GM18499 (cell line): ENCODE measurements at regions not wholly inside any gene's neighbourhood (a gene's known extent, or its start where the extent isn't known, plus 50 kb on each side); places are given as distances from the start of the nearest gene placed in this dataset.

Experiments
- ATAC-seq: cut with Tn5 transposase; IDR thresholded peaks from one replicate; pipeline ENCODE4 v1.9.1; 2021; ENCODE audit warnings: moderate number of reproducible peaks; ENCODE audit not compliant: insufficient read depth, unreplicated experiment

GRCh38 chr16:16864536-16864935, 485.6 kb downstream of the NPIPA7 start:
- no peak for ATAC-seq

- no peak for ATAC-seq
Observed at GRCh38 chr16:16865374-16865773, 486.4 kb downstream of the NPIPA7 start.

GRCh38 chr16:16867973-16868372, 489.0 kb downstream of the NPIPA7 start:
- ATAC-seq = no peak

GRCh38 chr16:16868727-16869126, 489.8 kb downstream of the NPIPA7 start:
- no peak for ATAC-seq

GRCh38 chr16:16869746-16870145, 490.8 kb downstream of the NPIPA7 start:
- no peak for ATAC-seq

GRCh38 chr16:16871196-16871595, 492.3 kb downstream of the NPIPA7 start:
- no peak for ATAC-seq

- no peak for ATAC-seq
Observed at GRCh38 chr16:16877061-16877460, 498.1 kb downstream of the NPIPA7 start.

- ATAC-seq = no peak
Observed at GRCh38 chr16:16879567-16880251, 500.8 kb downstream of the NPIPA7 start.

- no peak for ATAC-seq
Observed at GRCh38 chr16:16881814-16882213, 502.9 kb downstream of the NPIPA7 start.

- ATAC-seq = no peak
Observed at GRCh38 chr16:16882766-16883165, 503.8 kb downstream of the NPIPA7 start.

- ATAC-seq = no peak
Observed at GRCh38 chr16:16884451-16884850, 505.5 kb downstream of the NPIPA7 start.

- ATAC-seq = no peak
Observed at GRCh38 chr16:16887193-16887592, 508.3 kb downstream of the NPIPA7 start.

GRCh38 chr16:16890964-16891363, 512.0 kb downstream of the NPIPA7 start:
- ATAC-seq = no peak

GRCh38 chr16:16904601-16905000, 525.7 kb downstream of the NPIPA7 start:
- ATAC-seq = no peak

GRCh38 chr16:16905850-16906249, 526.9 kb downstream of the NPIPA7 start:
- ATAC-seq = no peak

- no peak for ATAC-seq
Observed at GRCh38 chr16:16907089-16907488, 528.1 kb downstream of the NPIPA7 start.

- no peak for ATAC-seq
Observed at GRCh38 chr16:16908077-16908476, 529.1 kb downstream of the NPIPA7 start.

- ATAC-seq = no peak
Observed at GRCh38 chr16:16909126-16909525, 530.2 kb downstream of the NPIPA7 start.

GRCh38 chr16:16910666-16911065, 531.7 kb downstream of the NPIPA7 start:
- ATAC-seq = no peak

GRCh38 chr16:16915771-16916170, 536.8 kb downstream of the NPIPA7 start:
- no peak for ATAC-seq

- ATAC-seq = no peak
Observed at GRCh38 chr16:16917191-16917785, 538.3 kb downstream of the NPIPA7 start.

GRCh38 chr16:16923479-16923878, 544.5 kb downstream of the NPIPA7 start:
- no peak for ATAC-seq
